Keratinocyte (primary cell): ENCODE measurements at regions not wholly inside any gene's neighbourhood (a gene's known extent, or its start where the extent isn't known, plus 50 kb on each side); places are given as distances from the start of the nearest gene placed in this dataset.

Experiments
- DNase-seq: peaks from one replicate; pipeline ENCODE4 v3.0.0-alpha.2; 2011; ENCODE audit warnings: low read depth, missing footprints, low spot score
- FAIRE-seq: peaks from 2 replicates; lab custom pipeline; 2011; peaks lifted over from hg19 to GRCh38; lab: Jason Lieb, UNC
- H2AFZ ChIP-seq: 2 replicates; pipeline ENCODE4 v1.6.0; 2012; ENCODE audit warnings: low read length, control low read depth, inconsistent platforms; ENCODE audit not compliant: control insufficient read depth
- H3K27ac ChIP-seq: 2 replicates; pipeline ENCODE4 v1.5.1; 2011; ENCODE audit warnings: low read length; ENCODE audit not compliant: control insufficient read depth, insufficient read depth
- H3K27me3 ChIP-seq: 3 replicates; pipeline ENCODE4 v1.6.0; 2011; ENCODE audit warnings: low read length; ENCODE audit not compliant: control insufficient read depth, insufficient read depth; ENCODE audit errors: extremely low read depth
- H3K36me3 ChIP-seq, 2 experiments: 2 replicates in 1 of 2; 3 replicates in 1 of 2; pipeline ENCODE4 v1.5.1; 2011; ENCODE audit warnings: low read length in 2 of 2, mild to moderate bottlenecking in 1 of 2; ENCODE audit not compliant: control insufficient read depth in 2 of 2, insufficient read depth in 2 of 2; ENCODE audit errors: extremely low read depth in 1 of 2
- H3K4me1 ChIP-seq: 3 replicates; pipeline ENCODE4 v1.5.1; 2011; ENCODE audit warnings: low read length; ENCODE audit not compliant: control insufficient read depth, insufficient read depth; ENCODE audit errors: extremely low read depth
- H3K4me2 ChIP-seq: 3 replicates; pipeline ENCODE4 v1.6.0; 2011; ENCODE audit warnings: low read depth, low read length; ENCODE audit not compliant: control insufficient read depth, insufficient read depth; ENCODE audit errors: extremely low read depth
- H3K4me3 ChIP-seq, 3 experiments: fragments of 200-600 bp in 1 of 3; sonication (generic) in 1 of 3; 2 replicates in 2 of 3; 3 replicates in 1 of 3; pipeline ENCODE4 v1.5.1; 2011 to 2016; ENCODE audit warnings: low read length in 3 of 3, mild to moderate bottlenecking in 3 of 3, control low read depth in 2 of 3, inconsistent platforms in 1 of 3, low read depth in 1 of 3, mixed read lengths in 1 of 3, mixed run types in 1 of 3, moderate library complexity in 1 of 3; ENCODE audit not compliant: control insufficient read depth in 2 of 3, insufficient read depth in 2 of 3; ENCODE audit errors: extremely low read depth in 1 of 3
- H3K79me2 ChIP-seq: 2 replicates; pipeline ENCODE4 v1.6.0; 2012; ENCODE audit warnings: low read length; ENCODE audit not compliant: control insufficient read depth, insufficient read depth
- H3K9ac ChIP-seq: 3 replicates; pipeline ENCODE4 v1.6.0; 2011; ENCODE audit warnings: low read length; ENCODE audit not compliant: control insufficient read depth, insufficient read depth; ENCODE audit errors: extremely low read depth
- H3K9me1 ChIP-seq: 3 replicates; pipeline ENCODE4 v1.6.0; 2011; ENCODE audit warnings: low read length; ENCODE audit not compliant: control insufficient read depth, insufficient read depth; ENCODE audit errors: extremely low read depth
- H3K9me3 ChIP-seq: 2 replicates; pipeline ENCODE4 v1.5.1; 2012; ENCODE audit warnings: low read depth, low read length; ENCODE audit not compliant: control insufficient read depth
- H4K20me1 ChIP-seq: 3 replicates; pipeline ENCODE4 v1.6.0; 2011; ENCODE audit warnings: low read length; ENCODE audit not compliant: control insufficient read depth, insufficient read depth; ENCODE audit errors: extremely low read depth
- EZH2 ChIP-seq: IDR thresholded peaks from one replicate; pipeline ENCODE4 v1.6.1; 2012; ENCODE audit warnings: inconsistent platforms, mild to moderate bottlenecking, low read length, moderate library complexity
- dilution Hi-C: fragments of 300-500 bp; cut with MboI; formaldehyde crosslinking; loops from one replicate; pipeline ENCODE4 v1.7.0; 2020; ENCODE audit warnings: low sequenced_read_pairs; ENCODE audit not compliant: extremely low pct_ligation_motif_present
- TF ChIP-seq, protein P1 (sequence below), 3 experiments: IDR thresholded peaks in 1 of 3; conservative IDR thresholded peaks in 1 of 3; optimal IDR thresholded peaks in 1 of 3; 2 replicates in 2 of 3; 3 replicates in 1 of 3; pipeline versions ENCODE3 to v1.5.1; 2011; ENCODE audit warnings: low read length in 3 of 3, mild to moderate bottlenecking in 3 of 3, moderate library complexity in 2 of 3, control low read depth in 1 of 3, inconsistent platforms in 1 of 3; ENCODE audit not compliant: insufficient read depth in 2 of 3; ENCODE audit errors: extremely low read depth in 1 of 3

DNA sequence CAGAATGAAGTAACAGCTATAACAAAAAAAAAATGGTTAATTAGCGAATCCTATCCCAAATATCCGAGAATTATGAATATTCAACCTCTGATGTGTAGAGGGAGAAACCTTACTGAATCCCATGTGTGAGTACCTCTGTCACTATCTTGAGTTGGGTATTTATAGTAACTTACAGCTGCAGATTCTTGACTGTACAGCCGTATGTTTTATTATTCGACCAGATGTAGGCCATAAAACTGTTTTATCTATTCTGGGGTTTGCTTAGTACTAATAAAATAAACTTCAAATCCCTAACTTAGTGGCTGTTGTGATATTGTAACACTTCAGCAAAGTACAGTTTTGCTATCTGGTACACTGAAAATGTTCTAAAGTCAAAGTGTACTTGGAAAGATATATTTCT is 120.0 kb downstream of the EFNB2 start:
- no peak for FAIRE-seq
- H3K9ac ChIP-seq, result no peak overlapping the region
- no peaks in the 10 kb centered on the region for H3K36me3 ChIP-seq
- H3K79me2 ChIP-seq, result no peaks in the 10 kb centered on the region
- no peaks in the 10 kb centered on the region for H3K4me1 ChIP-seq
- dilution Hi-C loops, result no loop called here
- H4K20me1 ChIP-seq, result no peaks in the 10 kb centered on the region
- H3K4me2 ChIP-seq, result no peak overlapping the region
- TF ChIP-seq, protein P1, sequence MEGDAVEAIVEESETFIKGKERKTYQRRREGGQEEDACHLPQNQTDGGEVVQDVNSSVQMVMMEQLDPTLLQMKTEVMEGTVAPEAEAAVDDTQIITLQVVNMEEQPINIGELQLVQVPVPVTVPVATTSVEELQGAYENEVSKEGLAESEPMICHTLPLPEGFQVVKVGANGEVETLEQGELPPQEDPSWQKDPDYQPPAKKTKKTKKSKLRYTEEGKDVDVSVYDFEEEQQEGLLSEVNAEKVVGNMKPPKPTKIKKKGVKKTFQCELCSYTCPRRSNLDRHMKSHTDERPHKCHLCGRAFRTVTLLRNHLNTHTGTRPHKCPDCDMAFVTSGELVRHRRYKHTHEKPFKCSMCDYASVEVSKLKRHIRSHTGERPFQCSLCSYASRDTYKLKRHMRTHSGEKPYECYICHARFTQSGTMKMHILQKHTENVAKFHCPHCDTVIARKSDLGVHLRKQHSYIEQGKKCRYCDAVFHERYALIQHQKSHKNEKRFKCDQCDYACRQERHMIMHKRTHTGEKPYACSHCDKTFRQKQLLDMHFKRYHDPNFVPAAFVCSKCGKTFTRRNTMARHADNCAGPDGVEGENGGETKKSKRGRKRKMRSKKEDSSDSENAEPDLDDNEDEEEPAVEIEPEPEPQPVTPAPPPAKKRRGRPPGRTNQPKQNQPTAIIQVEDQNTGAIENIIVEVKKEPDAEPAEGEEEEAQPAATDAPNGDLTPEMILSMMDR (optimal IDR thresholded peaks at IDR 0.05 in 1 of 3, IDR thresholded peaks at IDR 0.05 in 1 of 3, conservative IDR thresholded peaks at IDR 0.05 in 1 of 3; ENCODE audit: extremely low read depth in 1 of 3, insufficient read depth in 2 of 3, low read length in 3 of 3), result no peak
- no peak for TF ChIP-seq EZH2
- no peak for DNase-seq
- no peaks in the 10 kb centered on the region for H3K9me1 ChIP-seq
- H3K27ac ChIP-seq, result no peak overlapping the region
- H2AFZ ChIP-seq, result no peak overlapping the region
- H3K27me3 ChIP-seq, result no peaks in the 10 kb centered on the region
- H3K9me3 ChIP-seq, result no peaks in the 10 kb centered on the region
- no peak overlapping the region for H3K4me3 ChIP-seq

DNA sequence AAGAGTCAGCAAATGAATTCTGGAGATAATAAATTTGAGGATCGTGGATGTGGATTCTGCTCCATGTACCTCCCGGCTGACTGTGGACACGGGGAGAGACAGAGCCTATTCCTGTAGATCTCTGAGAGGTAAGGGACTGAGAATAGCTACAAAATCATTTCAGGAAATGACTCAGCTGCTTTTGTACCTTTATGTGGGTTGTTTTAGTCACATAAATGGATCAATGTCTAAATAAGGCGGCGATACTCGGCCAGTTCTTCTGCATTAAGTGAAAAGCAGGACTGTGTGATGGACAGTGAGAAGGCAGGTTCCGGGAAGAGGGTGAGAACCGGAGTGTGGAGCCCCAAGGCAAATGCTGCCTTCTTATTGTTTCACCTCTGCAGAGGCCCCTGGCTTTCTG is 128.1 kb downstream of the EFNB2 start:
- no peaks in the 10 kb centered on the region for H3K9me3 ChIP-seq
- dilution Hi-C loops, result no loop called here
- no peak for DNase-seq

More for the DNA sequence above, 128.1 kb downstream of the EFNB2 start:
- TF ChIP-seq, protein P1 (optimal IDR thresholded peaks at IDR 0.05 in 1 of 3, IDR thresholded peaks at IDR 0.05 in 1 of 3, conservative IDR thresholded peaks at IDR 0.05 in 1 of 3; ENCODE audit: extremely low read depth in 1 of 3, insufficient read depth in 2 of 3, low read length in 3 of 3), result no peak
- no peak for TF ChIP-seq EZH2
- no peak overlapping the region for H3K9ac ChIP-seq
- no peak overlapping the region for H3K27ac ChIP-seq
- H2AFZ ChIP-seq, result peak overlapping the region; percentile 16
- peak; percentile 70 for FAIRE-seq
- H3K4me3 ChIP-seq, result no peak overlapping the region
- H4K20me1 ChIP-seq, result no peaks in the 10 kb centered on the region
- no peaks in the 10 kb centered on the region for H3K36me3 ChIP-seq
- peaks cover 9% of the 10 kb centered on the region for H3K4me1 ChIP-seq
- no peaks in the 10 kb centered on the region for H3K27me3 ChIP-seq
- H3K4me2 ChIP-seq, result peak overlapping the region; percentile 7
- H3K9me1 ChIP-seq, result no peaks in the 10 kb centered on the region
- no peaks in the 10 kb centered on the region for H3K79me2 ChIP-seq
